AG04449 (cell line): ENCODE measurements at regions not wholly inside any gene's neighbourhood (a gene's known extent, or its start where the extent isn't known, plus 50 kb on each side); places are given as distances from the start of the nearest gene placed in this dataset.

Source experiments
- CTCF ChIA-PET: fragments of 350-600 bp; formaldehyde crosslinking; extraction: SDS; loops from one replicate; lab custom pipeline; 2021; ENCODE audit warnings: antibody characterized with exemption; lab: Yijun Ruan, JAX
- POLR2A ChIA-PET: fragments of 400-600, 350-600 bp; formaldehyde crosslinking; extraction: SDS; loops from one replicate; lab custom pipeline; 2020; ENCODE audit warnings: antibody characterized with exemption, inconsistent platforms; lab: Yijun Ruan, JAX
- DNase-seq: peaks from one replicate; pipeline ENCODE4 v3.0.0-alpha.2; 2010; ENCODE audit warnings: low read depth, low spot score
- H3K4me3 ChIP-seq: 2 replicates; pipeline ENCODE4 v1.5.1; 2011; ENCODE audit warnings: low read depth, mild to moderate bottlenecking, control low read depth, low read length
- TF ChIP-seq, protein P1 (sequence below): IDR thresholded peaks from one replicate; pipeline ENCODE4 v1.5.1; 2011; ENCODE audit warnings: mild to moderate bottlenecking, moderate library complexity, low read length, control low read depth, inconsistent platforms; ENCODE audit not compliant: insufficient read depth; ENCODE audit errors: missing control alignments

DNA sequence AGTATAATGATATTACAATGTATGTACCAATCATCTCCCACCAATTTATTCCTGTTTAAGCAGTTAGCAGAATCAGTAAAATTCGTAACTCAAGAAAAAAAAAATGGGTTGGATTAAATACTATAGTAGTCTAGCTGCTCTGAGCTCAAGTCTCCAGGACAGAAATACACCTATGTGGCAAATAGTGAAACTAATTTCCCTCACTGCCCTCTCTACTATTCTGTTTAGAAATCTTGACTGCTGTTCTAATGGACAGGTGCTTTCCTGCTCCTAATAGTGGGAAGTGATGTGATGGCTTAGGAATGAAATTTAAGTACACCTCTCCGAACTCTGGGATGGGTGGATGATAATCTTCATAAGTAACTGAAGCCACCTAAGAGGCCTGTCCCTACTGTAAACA, 175.7 kb downstream of the KCNJ2 start:
- no peak overlapping the region for H3K4me3 ChIP-seq
- TF ChIP-seq, protein P1, sequence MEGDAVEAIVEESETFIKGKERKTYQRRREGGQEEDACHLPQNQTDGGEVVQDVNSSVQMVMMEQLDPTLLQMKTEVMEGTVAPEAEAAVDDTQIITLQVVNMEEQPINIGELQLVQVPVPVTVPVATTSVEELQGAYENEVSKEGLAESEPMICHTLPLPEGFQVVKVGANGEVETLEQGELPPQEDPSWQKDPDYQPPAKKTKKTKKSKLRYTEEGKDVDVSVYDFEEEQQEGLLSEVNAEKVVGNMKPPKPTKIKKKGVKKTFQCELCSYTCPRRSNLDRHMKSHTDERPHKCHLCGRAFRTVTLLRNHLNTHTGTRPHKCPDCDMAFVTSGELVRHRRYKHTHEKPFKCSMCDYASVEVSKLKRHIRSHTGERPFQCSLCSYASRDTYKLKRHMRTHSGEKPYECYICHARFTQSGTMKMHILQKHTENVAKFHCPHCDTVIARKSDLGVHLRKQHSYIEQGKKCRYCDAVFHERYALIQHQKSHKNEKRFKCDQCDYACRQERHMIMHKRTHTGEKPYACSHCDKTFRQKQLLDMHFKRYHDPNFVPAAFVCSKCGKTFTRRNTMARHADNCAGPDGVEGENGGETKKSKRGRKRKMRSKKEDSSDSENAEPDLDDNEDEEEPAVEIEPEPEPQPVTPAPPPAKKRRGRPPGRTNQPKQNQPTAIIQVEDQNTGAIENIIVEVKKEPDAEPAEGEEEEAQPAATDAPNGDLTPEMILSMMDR: no peak
- CTCF ChIA-PET: no interaction called here
- no peak for DNase-seq
- POLR2A ChIA-PET: no interaction called here

DNA sequence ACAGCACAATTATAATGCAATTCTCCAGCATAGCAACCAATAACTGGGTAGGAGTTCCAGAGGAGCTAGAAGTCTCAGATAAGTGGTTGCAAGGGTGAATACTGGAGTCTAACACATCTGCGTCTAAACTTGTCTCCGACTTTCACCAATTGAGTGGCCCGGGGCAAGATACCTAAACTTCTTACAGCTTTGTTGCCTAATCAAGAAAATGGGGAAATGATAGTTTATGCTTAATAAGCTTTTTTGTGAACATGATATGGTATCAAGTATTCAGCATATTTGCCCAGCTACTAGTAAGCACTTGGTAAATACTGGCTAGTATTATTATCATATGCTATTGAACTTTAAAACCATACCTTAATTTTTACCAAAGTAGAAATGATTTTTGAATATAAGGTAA, 183.5 kb downstream of the KCNJ2 start:
- POLR2A ChIA-PET: no interaction called here

DNA sequence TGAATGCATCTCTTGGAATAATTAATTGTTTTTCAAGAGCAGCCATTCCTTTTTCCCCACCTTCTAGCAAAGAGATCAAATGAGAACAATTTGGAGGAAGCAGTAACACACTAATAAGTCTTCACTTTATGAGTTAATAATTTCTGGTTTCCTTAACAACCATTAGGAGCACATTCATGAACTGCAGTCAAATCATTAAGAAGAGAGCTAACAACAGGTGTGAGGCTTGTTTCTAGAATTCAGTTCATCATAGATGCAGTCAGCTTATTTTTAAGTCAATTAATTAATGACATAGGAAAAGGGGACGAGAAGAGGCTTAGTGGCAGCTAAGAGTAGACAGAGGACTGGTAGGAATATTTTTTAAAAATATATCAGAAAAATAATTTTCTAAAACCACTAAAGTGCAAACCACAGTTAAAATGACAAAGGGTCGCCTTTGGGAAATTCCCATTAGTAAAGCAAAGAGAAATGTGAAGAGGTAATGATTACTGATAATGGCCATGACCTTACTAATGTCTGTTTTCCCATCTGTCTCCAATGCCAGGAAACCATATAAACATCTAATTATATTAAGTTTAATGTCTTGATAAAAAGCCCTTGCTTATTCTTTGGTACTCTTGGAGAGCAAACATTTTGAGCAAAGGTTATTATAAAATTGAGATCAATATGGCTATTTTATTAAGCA, 184.2 kb downstream of the KCNJ2 start:
- DNase-seq: no peak
- ChIA-PET POLR2A (no interaction called here), CTCF (no interaction called here)
- TF ChIP-seq, protein P1: no peak
- H3K4me3 ChIP-seq: no peak overlapping the region

More for the DNA sequence above, 183.5 kb downstream of the KCNJ2 start:
- no peak for DNase-seq
- TF ChIP-seq, protein P1: no peak
- no peak overlapping the region for H3K4me3 ChIP-seq
- CTCF ChIA-PET: no interaction called here

DNA sequence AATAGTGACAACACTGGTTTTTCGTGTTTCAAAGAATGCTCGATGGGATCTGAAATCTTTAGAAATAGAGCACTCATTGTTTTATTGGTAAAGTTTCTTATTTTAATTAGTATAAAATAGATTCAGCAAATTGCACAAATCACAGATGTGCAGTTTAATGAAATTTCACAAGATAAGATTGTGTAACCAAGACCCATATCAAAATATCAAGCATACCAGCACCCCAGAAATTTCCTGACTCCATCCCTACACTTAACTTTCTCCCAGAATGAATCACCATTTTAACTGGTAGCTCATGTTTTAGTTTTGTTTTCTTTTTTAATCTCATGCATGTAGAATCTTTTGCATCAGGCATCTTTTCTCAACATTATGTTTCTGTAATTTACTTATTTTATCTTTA, 185.9 kb downstream of the KCNJ2 start:
- no peak for DNase-seq
- ChIA-PET CTCF (no interaction called here), POLR2A (no interaction called here)
- TF ChIP-seq, protein P1: no peak
- no peak overlapping the region for H3K4me3 ChIP-seq

DNA sequence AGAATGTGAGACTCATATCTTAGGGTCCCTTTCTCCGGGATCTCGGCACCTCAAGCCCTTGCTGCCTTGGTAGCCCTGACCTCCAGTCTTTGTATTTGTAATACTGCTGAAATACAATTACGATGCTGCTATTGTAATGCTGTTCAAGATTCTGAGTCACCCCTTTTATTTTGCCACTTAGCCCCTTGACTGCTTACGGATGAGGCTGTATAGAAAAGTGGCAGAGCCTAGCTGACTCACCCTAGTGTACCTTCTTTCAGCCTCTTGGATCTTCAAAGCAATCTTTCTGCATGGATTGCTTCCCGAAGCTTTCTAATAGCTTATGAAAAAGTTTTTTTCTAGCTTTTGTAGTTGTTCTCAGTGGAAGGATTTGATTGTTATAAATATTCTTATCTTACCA, 187.9 kb downstream of the KCNJ2 start:
- DNase-seq: no peak
- ChIA-PET CTCF (no interaction called here), POLR2A (no interaction called here)
- H3K4me3 ChIP-seq: no peak overlapping the region
- TF ChIP-seq, protein P1: no peak

DNA sequence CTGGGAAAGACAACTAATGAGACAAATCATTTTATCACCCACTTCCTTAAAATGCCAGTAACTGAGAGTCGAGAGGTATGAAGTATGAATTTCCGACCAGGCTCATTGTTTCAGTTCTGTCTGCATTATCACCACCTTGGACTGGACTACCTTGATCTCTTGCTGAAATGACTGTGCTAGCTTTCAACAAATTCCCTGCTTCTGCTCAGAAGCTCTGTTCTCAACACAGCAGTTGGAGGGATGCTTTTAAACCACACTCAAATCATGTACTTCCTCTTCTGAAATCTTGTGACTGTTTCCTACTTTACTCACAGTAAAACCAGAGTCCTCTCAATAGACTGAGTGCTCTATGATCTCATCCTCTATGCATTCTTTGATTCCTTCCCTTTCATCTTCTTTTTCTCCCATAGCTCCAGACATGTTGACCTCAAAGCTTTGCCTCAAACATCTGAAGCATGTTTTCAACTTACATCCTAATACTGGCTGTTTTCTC, 195.8 kb downstream of the KCNJ2 start:
- ChIA-PET CTCF (no interaction called here), POLR2A (no interaction called here)
- TF ChIP-seq, protein P1: no peak
- DNase-seq: peak; percentile 7
- no peak overlapping the region for H3K4me3 ChIP-seq
